Fibroblast of villous mesenchyme (primary cell): ENCODE measurements at regions not wholly inside any gene's neighbourhood (a gene's known extent, or its start where the extent isn't known, plus 50 kb on each side); places are given as distances from the start of the nearest gene placed in this dataset.
"Not testable (repeated sequence)": the region's sequence is repeated elsewhere in the genome, so short reads cannot be mapped to it uniquely, and the experiment has no call there.

Source experiments
- DNase-seq: peaks from one replicate; pipeline ENCODE4 v3.0.0-alpha.2; 2010; ENCODE audit warnings: low read depth
- H3K4me3 ChIP-seq: 2 replicates; pipeline ENCODE4 v1.5.1; 2011; ENCODE audit warnings: low read depth, mild to moderate bottlenecking, low read length
- TF ChIP-seq, protein P1 (sequence below): IDR thresholded peaks from 2 replicates; pipeline ENCODE4 v1.5.1; 2012; ENCODE audit warnings: low read depth, mild to moderate bottlenecking, low read length; ENCODE audit not compliant: insufficient read depth

DNA sequence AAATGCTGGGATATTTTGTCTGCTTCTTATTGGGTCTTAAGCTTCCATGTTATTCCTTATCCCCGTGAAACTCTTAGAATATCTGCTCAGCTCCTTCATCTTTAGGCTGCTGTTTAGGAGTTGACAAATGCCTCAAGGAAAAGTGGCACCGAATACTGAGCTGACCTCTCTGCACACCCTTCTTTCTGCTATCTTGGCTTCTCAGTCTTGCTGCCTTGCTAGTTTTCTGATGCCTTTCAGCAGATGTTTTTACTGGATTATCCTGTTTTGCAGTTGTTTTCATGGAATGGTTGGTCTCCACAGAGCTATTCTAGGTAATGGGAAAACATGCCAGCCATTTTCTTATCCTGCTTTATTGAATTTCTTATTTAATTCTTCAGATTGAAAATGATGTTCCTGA, 86.3 kb downstream of the GYPE start:
- H3K4me3 ChIP-seq = no peak overlapping the region
- TF ChIP-seq, protein P1, sequence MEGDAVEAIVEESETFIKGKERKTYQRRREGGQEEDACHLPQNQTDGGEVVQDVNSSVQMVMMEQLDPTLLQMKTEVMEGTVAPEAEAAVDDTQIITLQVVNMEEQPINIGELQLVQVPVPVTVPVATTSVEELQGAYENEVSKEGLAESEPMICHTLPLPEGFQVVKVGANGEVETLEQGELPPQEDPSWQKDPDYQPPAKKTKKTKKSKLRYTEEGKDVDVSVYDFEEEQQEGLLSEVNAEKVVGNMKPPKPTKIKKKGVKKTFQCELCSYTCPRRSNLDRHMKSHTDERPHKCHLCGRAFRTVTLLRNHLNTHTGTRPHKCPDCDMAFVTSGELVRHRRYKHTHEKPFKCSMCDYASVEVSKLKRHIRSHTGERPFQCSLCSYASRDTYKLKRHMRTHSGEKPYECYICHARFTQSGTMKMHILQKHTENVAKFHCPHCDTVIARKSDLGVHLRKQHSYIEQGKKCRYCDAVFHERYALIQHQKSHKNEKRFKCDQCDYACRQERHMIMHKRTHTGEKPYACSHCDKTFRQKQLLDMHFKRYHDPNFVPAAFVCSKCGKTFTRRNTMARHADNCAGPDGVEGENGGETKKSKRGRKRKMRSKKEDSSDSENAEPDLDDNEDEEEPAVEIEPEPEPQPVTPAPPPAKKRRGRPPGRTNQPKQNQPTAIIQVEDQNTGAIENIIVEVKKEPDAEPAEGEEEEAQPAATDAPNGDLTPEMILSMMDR = no peak
- DNase-seq = no peak

DNA sequence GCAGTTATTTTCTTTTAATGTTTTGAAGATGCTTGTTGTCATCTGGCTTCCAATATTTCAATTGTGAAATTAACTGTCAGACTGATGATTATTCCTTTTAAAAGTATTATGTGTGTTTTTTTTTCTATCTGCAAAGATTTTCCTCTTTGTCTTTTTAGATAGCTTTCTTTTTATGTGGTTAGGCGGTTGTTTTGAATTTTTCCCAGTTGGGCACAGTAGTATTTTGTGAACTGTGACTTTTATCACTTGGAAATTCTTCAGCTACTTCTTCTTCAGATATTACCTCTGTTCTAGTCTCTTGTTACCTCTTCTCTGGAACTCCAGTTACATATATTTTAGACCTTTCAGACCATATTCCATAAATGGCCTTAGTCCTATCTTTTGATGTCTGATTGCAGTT, 87.5 kb downstream of the GYPE start:
- not testable (repeated sequence) for H3K4me3 ChIP-seq, DNase-seq

DNA sequence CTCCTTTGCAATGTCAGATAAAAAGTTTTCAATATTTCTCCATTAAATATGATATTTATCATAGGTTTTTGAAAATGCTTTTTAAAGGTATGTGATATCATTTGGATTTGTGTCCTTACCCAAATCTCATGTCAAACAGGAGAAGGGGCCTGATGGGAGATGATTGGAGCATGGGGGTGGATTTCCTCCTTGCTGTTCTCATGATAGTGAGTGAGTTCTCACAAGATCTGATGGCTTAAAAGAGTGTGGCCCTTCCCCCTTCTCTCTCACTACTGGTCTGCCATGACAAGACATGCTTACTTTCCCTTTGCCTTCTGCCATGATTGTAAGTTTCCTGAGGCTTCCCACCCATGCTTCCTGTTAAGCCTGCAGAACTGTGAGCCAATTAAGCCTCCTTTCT, 90.0 kb downstream of the GYPE start:
- not testable (repeated sequence) for DNase-seq, H3K4me3 ChIP-seq

DNA sequence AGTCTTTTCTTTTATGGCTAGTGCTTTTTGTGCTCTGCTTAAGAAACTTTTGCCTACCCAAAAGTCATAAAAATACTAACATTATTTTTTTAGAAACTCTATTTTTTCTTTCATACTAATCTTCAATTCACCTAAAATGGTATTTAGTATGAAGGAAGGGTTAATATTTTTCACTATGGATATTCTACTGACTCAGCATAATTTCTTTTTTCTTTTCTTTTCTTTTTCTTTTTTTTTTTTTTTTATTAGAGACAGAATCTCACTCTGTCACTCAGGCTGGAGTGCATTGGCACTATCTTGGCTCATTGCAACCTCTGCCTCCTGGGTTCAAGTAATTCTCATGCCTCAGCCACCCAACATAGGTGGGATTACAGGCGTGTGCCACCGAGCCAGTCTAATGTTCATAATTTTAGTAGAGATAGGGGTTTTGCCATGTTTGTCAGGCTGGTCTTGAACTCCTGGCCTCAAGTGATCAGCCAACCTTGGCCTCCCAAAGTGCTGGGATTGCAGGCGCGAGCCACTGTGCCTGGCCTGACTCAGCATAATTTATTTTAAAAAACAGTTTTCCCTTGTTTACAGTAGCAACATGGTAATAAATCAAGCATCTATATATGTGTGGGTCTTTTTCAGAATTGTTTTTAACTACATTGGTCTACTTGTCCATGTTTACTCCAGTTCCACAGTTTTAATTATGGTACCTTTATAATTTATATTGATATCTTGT, 91.8 kb downstream of the GYPE start:
- not testable (repeated sequence) for H3K4me3 ChIP-seq, DNase-seq

DNA sequence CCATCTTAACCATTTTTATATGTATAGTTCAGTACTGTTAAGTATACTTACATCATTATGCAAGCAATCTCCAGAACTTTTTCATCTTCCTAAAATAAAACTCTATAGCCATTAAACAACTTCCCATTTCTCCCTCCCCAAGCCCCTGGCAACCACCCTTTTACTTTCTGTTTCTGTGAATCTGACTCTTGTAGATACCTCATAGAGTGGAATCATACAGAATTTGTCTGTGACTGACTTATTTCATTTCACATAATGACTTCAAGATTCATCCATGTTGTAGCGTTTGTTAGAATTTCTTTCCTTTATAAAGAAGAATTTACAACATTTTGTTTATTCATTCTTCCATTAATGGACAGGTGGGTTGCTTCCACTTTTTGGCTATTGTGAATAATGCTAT, 91.2 kb upstream of the FREM3 start:
- H3K4me3 ChIP-seq, DNase-seq: not testable (repeated sequence)

DNA sequence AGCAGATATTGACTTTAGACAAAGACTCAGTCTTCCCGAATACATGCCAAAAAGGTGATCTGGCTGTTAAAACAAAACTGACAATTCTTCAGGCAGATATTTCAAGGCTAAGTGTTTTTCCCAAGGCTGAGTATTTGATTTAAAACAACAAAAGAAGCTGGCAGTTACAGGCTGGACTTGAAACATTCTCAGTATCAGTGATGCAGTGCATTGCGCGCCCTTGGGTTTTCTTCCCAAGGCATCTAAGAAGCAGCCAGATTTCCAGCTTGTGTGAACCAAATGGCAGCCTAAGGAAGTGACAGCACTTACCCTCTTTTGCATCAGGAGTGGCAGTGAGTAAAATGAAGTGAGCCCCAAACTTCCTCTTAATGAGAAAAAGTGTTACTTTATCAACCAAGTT, 90.0 kb upstream of the FREM3 start:
- H3K4me3 ChIP-seq = not testable (repeated sequence)

DNA sequence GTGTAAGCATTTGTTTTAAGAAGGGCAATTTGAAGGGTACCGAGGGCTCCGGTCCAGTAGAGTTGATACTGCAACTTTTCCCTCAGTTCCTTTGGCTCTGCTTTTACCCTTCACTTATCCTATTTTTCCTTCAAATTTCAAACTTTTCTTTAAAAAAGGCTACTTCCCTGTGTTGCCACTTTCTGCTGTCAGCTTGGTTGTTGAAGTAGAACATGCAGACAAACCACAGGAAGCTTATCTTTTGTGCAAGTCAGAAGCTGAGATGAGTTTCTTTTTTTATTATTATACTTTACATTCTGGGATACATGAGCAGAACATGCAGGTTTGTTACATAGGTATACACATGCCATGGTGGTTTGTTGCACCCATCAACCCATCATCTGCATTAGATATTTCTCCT, 89.1 kb upstream of the FREM3 start:
- not testable (repeated sequence) for H3K4me3 ChIP-seq, DNase-seq

More for the DNA sequence above, 90.0 kb upstream of the FREM3 start:
- DNase-seq = not testable (repeated sequence)

DNA sequence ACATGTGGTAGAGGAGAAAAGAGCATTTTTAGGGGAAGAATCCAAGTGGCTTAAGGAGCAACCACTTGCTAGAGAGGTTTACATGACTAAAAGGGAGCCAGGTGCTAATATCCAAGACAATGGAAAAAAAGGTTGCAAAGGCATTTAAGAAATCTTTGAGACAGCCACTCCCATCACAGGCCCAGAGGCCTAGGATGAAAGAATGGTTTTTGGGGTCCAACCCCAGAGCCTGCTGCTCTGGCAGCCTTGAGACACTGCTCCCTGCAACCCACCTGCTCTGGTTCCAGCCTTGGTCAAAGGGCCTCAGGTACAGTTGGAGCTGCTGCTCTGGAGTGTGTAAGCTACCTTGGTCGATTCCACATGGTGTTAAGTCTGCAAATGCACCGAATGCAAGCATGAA, 84.1 kb upstream of the FREM3 start:
- DNase-seq = no peak
- TF ChIP-seq, protein P1 = no peak

DNA sequence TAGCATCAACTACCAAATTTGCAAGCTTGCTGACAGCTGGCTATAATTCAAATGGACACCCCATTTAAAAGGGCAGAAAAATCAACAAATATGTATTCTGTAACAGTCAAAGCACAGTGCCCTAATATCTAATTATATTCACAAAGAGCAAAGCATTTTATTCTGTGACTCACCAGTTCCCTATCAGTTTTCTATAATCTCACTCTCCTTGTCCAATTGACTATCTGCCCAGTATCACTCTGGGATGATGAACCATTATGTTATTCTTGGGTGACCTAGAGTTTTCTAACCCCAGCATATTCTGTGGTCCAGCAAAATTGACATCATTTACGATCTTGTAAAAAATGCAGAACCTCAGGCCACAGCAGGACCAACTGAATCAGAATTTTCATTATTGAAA, 82.0 kb upstream of the FREM3 start:
- TF ChIP-seq, protein P1 = no peak
- no peak overlapping the region for H3K4me3 ChIP-seq
- DNase-seq = no peak

More for the DNA sequence above, 84.1 kb upstream of the FREM3 start:
- H3K4me3 ChIP-seq = no peak overlapping the region

DNA sequence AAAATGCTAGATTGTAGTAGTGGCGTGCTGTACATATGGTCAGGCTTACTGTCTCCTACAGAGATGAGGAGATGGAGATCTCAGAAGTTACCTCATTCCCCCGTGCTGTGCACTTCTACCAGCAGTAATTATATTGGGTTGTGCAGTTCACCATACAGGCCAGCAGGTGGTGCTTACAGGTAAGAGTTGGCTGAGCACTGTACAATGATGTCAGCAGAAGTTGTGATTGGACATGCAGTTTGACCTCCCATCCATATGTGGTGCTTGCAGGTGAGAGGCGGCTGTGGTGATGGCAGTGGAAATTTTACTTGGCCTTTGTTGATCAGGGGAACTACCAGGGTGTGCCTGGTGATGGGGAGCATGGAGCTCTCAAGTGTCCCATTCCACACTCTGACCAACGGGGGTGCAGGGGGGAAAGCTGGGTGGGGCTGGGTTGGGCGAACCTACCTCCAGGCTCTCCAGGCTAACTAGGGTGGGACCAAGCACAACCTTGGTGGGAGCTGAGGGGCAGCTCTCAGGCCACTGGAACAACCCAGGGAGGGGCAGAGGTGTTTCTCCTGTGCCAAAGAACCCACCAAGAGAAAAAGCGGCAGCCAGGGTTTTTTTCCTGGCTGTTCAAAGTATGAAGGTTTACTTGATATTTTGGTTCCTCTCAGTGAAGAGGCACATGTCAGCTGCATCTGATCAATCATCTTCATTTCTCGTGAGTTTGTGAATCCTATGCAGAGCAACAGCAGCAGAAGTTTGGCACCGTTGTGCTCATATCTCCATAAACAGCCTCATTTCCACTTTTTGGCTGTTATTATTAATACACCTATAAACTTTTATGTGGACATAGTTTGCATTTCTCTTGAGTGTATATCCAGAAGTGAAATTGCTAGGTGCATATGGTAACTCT, 73.8 kb upstream of the FREM3 start:
- DNase-seq = peak; percentile 46
- H3K4me3 ChIP-seq = no peak overlapping the region
- TF ChIP-seq, protein P1 = peak; percentile 73
